Type B pancreatic cell (in vitro differentiated cells): ENCODE measurements at regions not wholly inside any gene's neighbourhood (a gene's known extent, or its start where the extent isn't known, plus 50 kb on each side); places are given as distances from the start of the nearest gene placed in this dataset.
A peak's percentile ranks its signal among the peaks of the same experiment; 100 is the strongest.

Experiments used
- DNase-seq: peaks from one replicate; pipeline ENCODE4 v3.0.0; 2021; ENCODE audit warnings: mixed read lengths; ENCODE audit not compliant: unreplicated experiment; ENCODE audit errors: extremely low spot score
- H3K27ac Mint-ChIP-seq: 2 replicates; pipeline ENCODE4 v1.8.0; 2021; ENCODE audit warnings: mild to moderate bottlenecking, mixed read lengths
- H3K27me3 Mint-ChIP-seq: 2 replicates; pipeline ENCODE4 v1.8.0; 2021; ENCODE audit warnings: mixed read lengths
- H3K36me3 Mint-ChIP-seq: 2 replicates; pipeline ENCODE4 v1.8.0; 2021; ENCODE audit warnings: mixed read lengths
- H3K4me1 Mint-ChIP-seq: one replicate; pipeline ENCODE4 v1.8.0; 2021; ENCODE audit warnings: mixed read lengths; ENCODE audit not compliant: unreplicated experiment
- H3K4me3 Mint-ChIP-seq: 2 replicates; pipeline ENCODE4 v1.8.0; 2021; ENCODE audit warnings: mild to moderate bottlenecking, mixed read lengths
- H3K9me3 Mint-ChIP-seq: 2 replicates; pipeline ENCODE4 v1.8.0; 2021; ENCODE audit warnings: mixed read lengths
- TF ChIP-seq, protein P1 (sequence below): fragments of 200-600 bp; sonication (generic); conservative IDR thresholded peaks from 2 replicates; pipeline ENCODE4 v1.5.0; 2021; ENCODE audit warnings: antibody characterized with exemption, mild to moderate bottlenecking

GRCh38 chr5:124847907-124848306 is 101.5 kb upstream of the ZNF608 start:
- peaks cover 9% of the 10 kb centered on the region for H3K9me3 Mint-ChIP-seq
- no peaks in the 10 kb centered on the region for H3K27me3 Mint-ChIP-seq
- H3K4me3 Mint-ChIP-seq, result no peak overlapping the region
- peaks cover 13% of the 10 kb centered on the region for H3K4me1 Mint-ChIP-seq
- H3K27ac Mint-ChIP-seq, result no peak overlapping the region
- H3K36me3 Mint-ChIP-seq, result peaks cover 7% of the 10 kb centered on the region
- TF ChIP-seq, protein P1, sequence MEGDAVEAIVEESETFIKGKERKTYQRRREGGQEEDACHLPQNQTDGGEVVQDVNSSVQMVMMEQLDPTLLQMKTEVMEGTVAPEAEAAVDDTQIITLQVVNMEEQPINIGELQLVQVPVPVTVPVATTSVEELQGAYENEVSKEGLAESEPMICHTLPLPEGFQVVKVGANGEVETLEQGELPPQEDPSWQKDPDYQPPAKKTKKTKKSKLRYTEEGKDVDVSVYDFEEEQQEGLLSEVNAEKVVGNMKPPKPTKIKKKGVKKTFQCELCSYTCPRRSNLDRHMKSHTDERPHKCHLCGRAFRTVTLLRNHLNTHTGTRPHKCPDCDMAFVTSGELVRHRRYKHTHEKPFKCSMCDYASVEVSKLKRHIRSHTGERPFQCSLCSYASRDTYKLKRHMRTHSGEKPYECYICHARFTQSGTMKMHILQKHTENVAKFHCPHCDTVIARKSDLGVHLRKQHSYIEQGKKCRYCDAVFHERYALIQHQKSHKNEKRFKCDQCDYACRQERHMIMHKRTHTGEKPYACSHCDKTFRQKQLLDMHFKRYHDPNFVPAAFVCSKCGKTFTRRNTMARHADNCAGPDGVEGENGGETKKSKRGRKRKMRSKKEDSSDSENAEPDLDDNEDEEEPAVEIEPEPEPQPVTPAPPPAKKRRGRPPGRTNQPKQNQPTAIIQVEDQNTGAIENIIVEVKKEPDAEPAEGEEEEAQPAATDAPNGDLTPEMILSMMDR, result no peak
- DNase-seq, result no peak

GRCh38 chr5:124849774-124850173 is 103.3 kb upstream of the ZNF608 start:
- Mint-ChIP-seq H3K4me1 (peaks cover 13% of the 10 kb centered on the region), H3K27me3 (no peaks in the 10 kb centered on the region), H3K9me3 (peaks cover 8% of the 10 kb centered on the region), H3K4me3 (no peak overlapping the region), H3K36me3 (peaks cover 7% of the 10 kb centered on the region), H3K27ac (peak overlapping the region; percentile 8)
- TF ChIP-seq, protein P1, result no peak
- no peak for DNase-seq

- Mint-ChIP-seq H3K36me3 (no peaks in the 10 kb centered on the region), H3K27ac (no peak overlapping the region), H3K4me1 (peaks cover 18% of the 10 kb centered on the region), H3K4me3 (no peak overlapping the region), H3K27me3 (no peaks in the 10 kb centered on the region), H3K9me3 (peaks cover 4% of the 10 kb centered on the region)
- TF ChIP-seq, protein P1, result no peak
- DNase-seq, result no peak
These were observed 110.3 kb upstream of the ZNF608 start for GRCh38 chr5:124856726-124857125.

- Mint-ChIP-seq H3K9me3 (peaks cover 4% of the 10 kb centered on the region), H3K36me3 (no peaks in the 10 kb centered on the region), H3K4me1 (peaks cover 18% of the 10 kb centered on the region), H3K27ac (no peak overlapping the region), H3K27me3 (no peaks in the 10 kb centered on the region), H3K4me3 (no peak overlapping the region)
- TF ChIP-seq, protein P1, result no peak
- no peak for DNase-seq
These were observed 112.2 kb upstream of the ZNF608 start for GRCh38 chr5:124858612-124859011.

DNA sequence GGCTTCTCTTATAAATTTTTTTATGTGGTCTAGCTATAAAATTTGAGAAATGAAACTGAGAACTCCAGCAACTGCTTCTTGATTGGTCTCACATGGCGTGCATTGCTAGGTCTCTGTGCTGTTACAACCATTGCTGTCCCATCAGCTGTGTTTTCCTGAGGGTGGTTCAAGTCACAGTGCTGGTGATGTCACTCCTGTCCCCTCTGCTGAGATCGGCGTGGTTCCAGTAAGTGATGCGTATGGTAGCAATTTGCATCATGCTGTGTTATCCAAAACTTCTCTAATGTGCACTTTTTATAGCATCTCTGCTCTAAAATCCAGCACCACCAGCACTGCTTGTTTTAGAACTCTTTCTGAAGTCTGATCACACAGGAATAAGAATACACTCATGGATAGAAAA is 112.6 kb upstream of the ZNF608 start:
- Mint-ChIP-seq H3K4me3 (no peak overlapping the region), H3K36me3 (no peaks in the 10 kb centered on the region), H3K4me1 (peaks cover 18% of the 10 kb centered on the region), H3K9me3 (peaks cover 4% of the 10 kb centered on the region), H3K27me3 (no peaks in the 10 kb centered on the region), H3K27ac (no peak overlapping the region)
- no peak for DNase-seq
- TF ChIP-seq, protein P1, result no peak
